ENCODE measurements at regions not wholly inside any gene's neighbourhood (a gene's known extent, or its start where the extent isn't known, plus 50 kb on each side); places are given as distances from the start of the nearest gene placed in this dataset.

GRCh38 chr2:2919574-2920365, 457.8 kb downstream of the EIPR1 start:
- TF ChIP-seq CTCF (IDR thresholded peaks at IDR 0.05; ENCODE audit: insufficient read depth, low read length, poor library complexity, severe bottlenecking) (no peak), EZH2phosphoT487 (conservative IDR thresholded peaks at IDR 0.05; ENCODE audit: low read length) (no peak)

All from SU-DHL-6 (cell line).